A204.1 (cell line): ENCODE measurements at regions not wholly inside any gene's neighbourhood (a gene's known extent, or its start where the extent isn't known, plus 50 kb on each side); places are given as distances from the start of the nearest gene placed in this dataset.

Source experiments
- FAIRE-seq: peaks from 2 replicates; lab custom pipeline; 2012; peaks lifted over from hg19 to GRCh38; lab: Jason Lieb, UNC

DNA sequence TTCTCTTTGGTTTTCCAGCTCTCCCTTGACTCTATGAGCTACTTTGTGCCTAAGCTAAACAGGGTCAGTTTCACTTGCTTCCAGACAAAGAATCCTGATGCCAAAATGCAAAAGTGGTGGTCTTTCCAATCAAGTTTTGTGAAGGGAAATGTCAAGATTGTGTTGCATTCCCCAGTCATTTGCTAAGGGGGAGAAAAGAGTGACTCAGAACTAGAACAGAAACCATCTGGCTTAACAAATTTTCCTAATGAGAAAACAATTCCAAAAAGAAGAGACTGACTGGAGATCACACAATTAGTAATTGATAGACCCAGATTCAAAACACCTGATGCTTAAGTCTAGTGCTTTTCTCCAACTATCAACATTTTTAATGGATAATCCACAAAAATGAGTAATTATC is 235.1 kb upstream of the DIO2 start:
- no peak for FAIRE-seq

- FAIRE-seq = no peak
These were observed 234.3 kb upstream of the DIO2 start for GRCh38 chr14:80445605-80446004.

DNA sequence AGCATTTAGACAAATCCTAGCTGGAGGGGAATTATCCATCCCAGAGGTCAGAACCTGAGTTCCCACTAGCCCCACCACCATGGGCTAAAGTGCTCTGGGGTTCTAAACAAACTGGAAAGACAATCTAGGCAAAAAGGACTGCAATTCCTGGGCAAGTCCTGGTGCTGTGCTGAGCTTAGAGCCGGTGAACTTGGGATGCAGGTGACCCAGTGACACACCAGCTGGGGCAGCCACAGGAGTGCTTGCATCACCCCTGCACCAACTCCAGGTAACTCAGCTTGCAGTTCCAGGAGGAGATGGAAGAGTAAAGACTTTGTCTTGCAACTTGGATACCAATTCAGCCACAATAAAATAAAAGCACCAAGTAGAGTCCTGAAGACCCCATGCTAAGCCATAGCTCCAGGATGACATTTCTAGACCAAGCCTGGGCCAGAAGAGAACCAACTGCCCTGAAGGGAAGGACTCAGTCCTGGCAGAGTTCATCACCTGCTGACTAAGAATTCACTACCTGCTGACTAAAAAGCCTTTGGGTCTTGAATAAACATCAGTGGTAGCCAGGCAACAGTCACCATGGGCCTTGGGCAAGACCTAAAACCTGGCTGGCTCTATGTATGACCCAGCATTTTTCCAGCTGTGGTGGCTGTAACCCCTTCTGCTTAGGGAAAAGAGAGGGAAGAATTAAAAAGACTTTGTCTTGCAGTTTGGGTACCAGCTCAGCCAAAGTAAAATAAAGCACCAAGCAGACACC is 223.4 kb upstream of the DIO2 start:
- FAIRE-seq = no peak

DNA sequence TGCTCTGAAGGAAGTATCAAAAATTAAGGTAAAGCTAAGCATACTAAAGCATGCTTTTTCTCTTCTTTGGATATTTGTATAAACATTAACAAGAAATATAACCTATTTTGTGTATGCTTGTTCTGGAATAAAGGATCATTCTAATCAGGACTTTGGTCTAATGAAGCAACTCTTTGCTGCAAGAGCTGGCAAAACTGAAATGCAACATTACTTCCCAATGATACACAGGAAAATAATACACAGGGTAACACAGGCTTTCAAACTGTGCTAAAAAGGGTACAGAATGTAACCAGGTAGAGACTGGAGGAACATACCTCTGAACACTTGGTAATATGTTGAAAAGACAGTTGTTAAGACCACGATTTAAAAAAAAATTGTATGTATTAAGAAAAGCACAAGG is 222.5 kb upstream of the DIO2 start:
- FAIRE-seq = no peak

DNA sequence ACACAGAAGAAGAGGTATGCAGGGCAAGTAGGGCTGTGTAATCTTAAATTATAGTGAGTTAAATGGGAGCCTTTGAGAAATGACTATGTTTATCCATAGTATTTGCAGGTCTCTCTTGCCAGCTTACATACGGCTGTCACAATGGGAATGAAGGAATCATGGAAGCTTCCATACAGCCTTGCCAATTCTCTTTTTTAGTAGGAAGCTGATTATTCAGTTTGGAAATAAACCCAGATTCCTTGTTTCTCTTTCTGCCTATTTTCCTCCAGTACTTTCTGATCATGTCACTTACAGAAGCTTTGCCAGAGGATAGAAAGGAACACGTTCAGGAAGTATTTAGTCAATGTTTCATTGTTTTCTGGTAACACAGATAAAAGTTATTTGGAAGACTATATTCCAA is 217.4 kb upstream of the DIO2 start:
- FAIRE-seq = no peak

GRCh38 chr14:80428171-80428570 is 216.9 kb upstream of the DIO2 start:
- FAIRE-seq = no peak

- FAIRE-seq = no peak
These were observed 215.8 kb upstream of the DIO2 start for GRCh38 chr14:80427101-80427500.

DNA sequence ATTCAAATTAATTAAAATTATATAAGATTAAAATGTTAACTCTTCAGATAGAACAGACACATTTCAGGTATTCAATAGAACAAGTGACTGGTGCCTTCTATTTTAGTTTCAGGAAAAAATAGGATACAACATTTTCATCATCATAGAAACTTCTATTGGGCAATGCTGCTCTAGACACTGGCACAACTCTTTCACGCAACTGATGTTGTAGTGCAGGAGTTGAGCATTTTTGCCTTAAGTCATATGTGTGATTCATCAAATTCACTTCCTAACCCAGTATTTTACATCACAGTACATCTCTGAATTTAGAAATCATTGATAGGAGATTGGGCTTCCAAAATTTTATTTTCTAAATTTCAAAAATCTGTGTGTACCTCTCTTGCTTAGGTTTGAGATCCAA is 215.4 kb upstream of the DIO2 start:
- no peak for FAIRE-seq

GRCh38 chr14:80425686-80426085 is 214.4 kb upstream of the DIO2 start:
- FAIRE-seq = no peak

- no peak for FAIRE-seq
These were observed 208.5 kb upstream of the DIO2 start for GRCh38 chr14:80419769-80420168.

DNA sequence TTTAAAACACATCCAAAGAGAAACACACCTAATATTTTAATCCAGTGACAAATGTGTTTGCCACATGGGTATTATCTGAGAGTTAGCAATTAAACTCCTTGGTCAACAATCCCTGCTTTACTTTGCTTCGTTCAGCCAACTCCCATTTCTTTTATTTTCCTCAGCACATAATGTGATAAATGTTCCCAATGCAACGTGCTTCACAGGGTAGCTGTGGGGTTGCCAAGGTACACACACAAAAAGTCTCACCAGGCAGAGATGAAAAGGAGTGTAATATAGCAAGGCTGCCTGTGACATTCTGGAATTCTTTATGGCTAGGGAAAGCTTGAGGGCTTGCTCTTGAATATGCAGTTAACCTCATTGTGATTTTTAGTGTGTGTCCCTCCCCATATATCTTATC is 208.0 kb upstream of the DIO2 start:
- no peak for FAIRE-seq

DNA sequence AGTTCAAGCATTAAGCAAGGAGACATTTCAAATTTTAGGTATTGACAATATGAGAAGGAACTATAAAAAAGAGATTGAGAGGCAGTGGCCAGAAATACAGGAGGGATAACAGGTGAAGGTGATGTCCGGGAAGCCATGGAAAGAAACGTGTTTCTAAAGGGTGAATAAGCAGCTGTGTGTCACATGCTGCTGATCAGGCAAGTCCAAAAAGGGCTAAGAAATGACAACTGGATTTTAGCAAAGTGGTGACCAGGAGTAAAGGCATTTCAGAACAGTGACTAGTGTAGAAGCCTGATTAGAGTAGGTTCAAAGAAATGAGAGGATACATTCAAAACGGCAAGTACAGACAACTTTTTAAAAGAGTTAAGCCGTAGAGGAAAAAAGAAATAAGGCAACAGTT is 204.3 kb upstream of the DIO2 start:
- FAIRE-seq = no peak

GRCh38 chr14:80414080-80414479 is 202.8 kb upstream of the DIO2 start:
- no peak for FAIRE-seq

DNA sequence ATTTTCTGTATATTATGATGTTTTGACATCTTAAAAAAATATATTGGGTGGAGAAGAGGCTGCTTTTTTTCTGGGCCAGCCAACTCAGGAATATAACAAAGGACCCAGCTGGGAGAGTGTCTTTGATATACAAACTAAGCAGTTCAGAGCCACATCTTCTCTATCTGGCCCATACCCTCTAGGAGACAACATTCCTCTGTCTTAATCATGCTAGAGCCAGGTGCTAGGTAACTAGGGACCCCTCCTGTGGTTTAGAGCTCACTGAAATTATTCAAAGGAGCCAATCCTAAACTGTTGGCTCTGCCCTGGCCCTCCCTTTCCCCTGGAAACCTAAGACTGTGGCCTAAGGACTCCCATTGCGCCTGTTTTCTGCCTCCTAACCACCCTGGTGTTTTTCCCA is 193.1 kb upstream of the DIO2 start:
- no peak for FAIRE-seq

DNA sequence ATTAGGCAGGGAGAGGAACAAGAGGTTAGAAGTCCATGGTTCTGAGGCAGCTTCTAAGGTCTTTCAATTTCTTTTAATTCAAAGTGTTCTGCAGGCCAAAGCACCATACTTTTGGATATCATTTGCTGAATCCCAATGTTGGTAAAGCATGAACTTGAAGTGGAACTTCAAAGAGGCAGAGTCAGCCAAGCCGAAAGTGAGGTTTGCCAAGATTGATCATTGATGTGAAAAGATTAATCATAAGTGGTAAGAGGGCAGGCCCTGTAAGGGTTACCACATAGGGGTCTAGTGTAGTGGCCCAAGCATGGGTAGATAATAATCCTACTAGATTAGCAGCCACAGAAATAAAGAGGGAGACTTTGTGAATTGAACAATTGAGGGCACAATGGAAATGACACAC is 191.7 kb upstream of the DIO2 start:
- FAIRE-seq = no peak

GRCh38 chr14:80395031-80395430 is 183.7 kb upstream of the DIO2 start:
- FAIRE-seq = no peak

- no peak for FAIRE-seq
These were observed 182.5 kb upstream of the DIO2 start for GRCh38 chr14:80393766-80394165.

DNA sequence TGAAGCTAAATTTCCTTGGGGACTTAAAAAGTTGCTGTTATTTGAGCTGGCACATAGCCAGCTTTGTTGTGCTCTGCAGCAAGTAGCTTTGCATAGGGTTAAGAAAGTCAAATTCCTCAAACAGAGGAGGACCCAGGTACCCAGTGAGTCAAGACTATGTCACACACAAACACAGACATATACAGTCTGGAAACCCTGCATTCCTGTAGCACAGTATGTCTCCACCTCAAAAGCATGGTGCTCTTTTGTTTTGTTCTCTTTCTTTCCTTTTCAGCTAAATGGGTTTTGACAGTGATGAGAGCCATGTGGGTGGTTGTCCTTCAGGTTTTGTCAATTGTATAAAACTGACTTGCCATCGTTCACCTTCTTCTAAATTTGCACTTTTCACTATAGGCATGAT is 179.6 kb upstream of the DIO2 start:
- no peak for FAIRE-seq

GRCh38 chr14:80388980-80389711 is 177.8 kb upstream of the DIO2 start:
- no peak for FAIRE-seq

- FAIRE-seq = no peak
These were observed 176.3 kb upstream of the DIO2 start for GRCh38 chr14:80387563-80387981.

- FAIRE-seq = no peak
These were observed 174.0 kb upstream of the DIO2 start for GRCh38 chr14:80385336-80385735.

GRCh38 chr14:80383223-80383622 is 171.9 kb upstream of the DIO2 start:
- no peak for FAIRE-seq

DNA sequence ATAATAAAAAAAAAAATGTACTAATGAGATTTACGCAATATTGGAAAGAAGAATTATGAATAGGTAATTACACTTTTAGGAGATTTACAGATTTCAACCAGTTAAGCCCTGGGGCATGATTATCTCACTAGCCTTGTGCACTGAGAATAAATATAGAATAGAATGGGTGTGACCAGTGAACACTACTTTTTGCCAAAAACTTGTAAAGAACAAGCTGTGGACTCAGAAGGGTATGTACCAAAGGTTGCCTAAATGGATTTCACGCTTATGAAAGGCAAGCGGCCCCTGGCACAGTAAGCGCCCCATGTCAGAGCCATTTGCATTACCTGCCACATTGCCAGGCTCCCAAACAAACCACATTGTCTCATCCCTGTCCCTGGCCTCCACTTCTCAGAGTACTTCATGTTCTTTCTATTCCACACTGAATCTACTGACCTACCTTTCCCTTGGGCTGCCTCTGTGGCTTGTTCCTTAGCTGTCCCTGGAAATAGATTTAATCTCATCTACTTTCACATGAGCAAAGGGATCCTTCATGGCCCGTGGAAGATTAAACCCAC is 170.6 kb upstream of the DIO2 start:
- no peak for FAIRE-seq

DNA sequence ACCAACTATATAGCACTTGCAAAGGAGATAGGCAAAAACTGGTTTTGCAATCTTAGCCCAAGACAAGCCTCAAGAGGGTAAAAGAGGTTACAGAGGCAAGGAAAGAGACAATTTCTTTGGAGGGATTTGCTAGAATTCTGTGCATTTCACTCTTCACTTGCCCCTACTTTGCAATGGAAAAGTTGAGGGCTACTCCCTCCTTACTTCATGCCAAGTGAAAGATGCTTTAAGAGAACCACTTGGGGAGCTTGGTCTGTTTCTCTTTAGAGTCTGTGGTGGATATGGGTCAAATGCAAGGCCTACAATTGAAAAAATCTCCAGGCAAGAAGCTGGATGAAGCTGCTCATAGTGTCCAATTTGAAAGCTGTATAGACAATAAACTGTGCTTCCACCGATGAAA is 167.7 kb upstream of the DIO2 start:
- FAIRE-seq = no peak
